Body of pancreas (tissue), 4 donors: ENCODE measurements at regions not wholly inside any gene's neighbourhood (a gene's known extent, or its start where the extent isn't known, plus 50 kb on each side); places are given as distances from the start of the nearest gene placed in this dataset.

Source experiments
- ATAC-seq: fragments of 150-250 bp; one replicate; pipeline ENCODE4 v1.9.1; 2016
- DNase-seq, 4 donors: peaks; one replicate each; pipeline ENCODE4 v3.0.0-alpha.2; 2019
- H3K27ac ChIP-seq, 4 donors: fragments of 200-600 bp; sonication (generic); 1 replicate in 3 of 4; 2 replicates in 1 of 4; pipeline versions ENCODE4 v1.5.1 to v1.6.1; 2016 to 2019; ENCODE audit warnings: mild to moderate bottlenecking in 1 of 4, mixed read lengths in 1 of 4, moderate library complexity in 1 of 4
- H3K27me3 ChIP-seq, 2 donors: fragments of 200-600 bp; sonication (generic); one replicate each; pipeline ENCODE4 v1.6.0; 2016; ENCODE audit warnings: mild to moderate bottlenecking in 1 of 2
- H3K36me3 ChIP-seq, 2 donors: fragments of 200-600 bp; sonication (generic); replicated peaks in 1 of 2; 2 replicates each; pipeline ENCODE4 v1.5.1; 2016; ENCODE audit warnings: low read depth in 2 of 2; ENCODE audit not compliant: insufficient read depth in 1 of 2
- H3K4me1 ChIP-seq: fragments of 200-600 bp; sonication (generic); one replicate; pipeline ENCODE4 v1.6.0; 2016
- H3K4me3 ChIP-seq, 2 donors: fragments of 200-600 bp; sonication (generic); 1 replicate in 1 of 2; 2 replicates in 1 of 2; pipeline ENCODE4 v1.5.1; 2016 to 2019
- H3K9me3 ChIP-seq, 3 donors: fragments of 200-600 bp; sonication (generic); 1 replicate in 2 of 3; 2 replicates in 1 of 3; pipeline ENCODE4 v1.5.1; 2016
- CTCF ChIP-seq, 7 experiments: fragments of 450-650 bp in 4 of 7; fragments of 200-600 bp in 3 of 7; sonication (generic) in 3 of 7; IDR thresholded peaks; one replicate each; pipeline ENCODE4 v1.5.1; 2016 to 2019; ENCODE audit warnings: antibody characterized with exemption in 7 of 7
- POLR2A ChIP-seq, 3 donors: fragments of 450-650 bp; IDR thresholded peaks; one replicate each; pipeline ENCODE4 v1.6.1; 2016; ENCODE audit warnings: antibody characterized with exemption in 3 of 3, mild to moderate bottlenecking in 2 of 3
- WGBS, 2 donors: methylation state at CpG; one replicate each; pipeline ENCODE4 v1.1.5; 2017; 5-methylcytosine and 5-hydroxymethylcytosine counted together
- intact Hi-C: fragments of 100-400 bp; cut with DNase I; formaldehyde crosslinking; loops from one replicate; pipeline ENCODE4 v1.15.1; 2023

- Histone ChIP-seq H3K27ac (no peak overlapping the region), H3K4me1 (peaks cover 3% of the 10 kb centered on the region), H3K27me3 (no peaks in the 10 kb centered on the region), H3K9me3 (no peaks in the 10 kb centered on the region), H3K4me3 (no peak overlapping the region), H3K36me3 (no peaks in the 10 kb centered on the region)
- DNase-seq (no peak), ATAC-seq (no peak)
- intact Hi-C loops = no loop called here
- no peak for TF ChIP-seq POLR2A (IDR thresholded peaks at IDR 0.05)
- 85 to 87% methylated on average over 5 of the region's 5 CpGs for WGBS, 2 donors
These were observed 133.0 kb downstream of the URB2 start for GRCh38 chr1:229759037-229759435.

GRCh38 chr1:229759586-229759985, 133.5 kb downstream of the URB2 start:
- DNase-seq = no peak
- Histone ChIP-seq H3K4me1 (no peaks in the 10 kb centered on the region), H3K4me3 (no peak overlapping the region), H3K36me3 (no peaks in the 10 kb centered on the region), H3K27ac (no peak overlapping the region), H3K27me3 (no peaks in the 10 kb centered on the region), H3K9me3 (no peaks in the 10 kb centered on the region)
- intact Hi-C loops = no loop called here
- no peak for ATAC-seq
- TF ChIP-seq POLR2A (IDR thresholded peaks at IDR 0.05) = no peak
- TF ChIP-seq CTCF (IDR thresholded peaks at IDR 0.05) = no peak
- 69 to 74% methylated on average over 2 of the region's 2 CpGs for WGBS, 2 donors

GRCh38 chr1:229760478-229760996, 134.5 kb downstream of the URB2 start:
- Histone ChIP-seq H3K4me1 (no peaks in the 10 kb centered on the region), H3K27ac (no peak overlapping the region), H3K4me3 (no peak overlapping the region), H3K27me3 (peaks cover 0 to 2% of the 10 kb centered on the region in 2 donors), H3K36me3 (no peaks in the 10 kb centered on the region), H3K9me3 (no peaks in the 10 kb centered on the region)
- intact Hi-C loops = no loop called here
- ATAC-seq (no peak), DNase-seq (no peak)
- TF ChIP-seq POLR2A (IDR thresholded peaks at IDR 0.05) (no peak), CTCF (IDR thresholded peaks at IDR 0.05) (no peak)
- WGBS, 2 donors = 92 to 93% methylated on average over 7 of the region's 7 CpGs

- Histone ChIP-seq H3K27me3 (peaks cover 0 to 2% of the 10 kb centered on the region in 2 donors), H3K4me3 (no peak overlapping the region), H3K36me3 (no peaks in the 10 kb centered on the region), H3K4me1 (no peaks in the 10 kb centered on the region), H3K27ac (no peak overlapping the region), H3K9me3 (no peaks in the 10 kb centered on the region)
- 58 to 59% methylated on average over 5 of the region's 5 CpGs for WGBS, 2 donors
- TF ChIP-seq CTCF (IDR thresholded peaks at IDR 0.05) (no peak), POLR2A (IDR thresholded peaks at IDR 0.05) (no peak)
- intact Hi-C loops = no loop called here
- ATAC-seq = no peak
- no peak for DNase-seq
These were observed 136.8 kb downstream of the URB2 start for GRCh38 chr1:229762891-229763290.

GRCh38 chr1:229768232-229768631, 142.2 kb downstream of the URB2 start:
- ATAC-seq = no peak

More at GRCh38 chr1:229768232-229768631, 142.2 kb downstream of the URB2 start:
- TF ChIP-seq POLR2A (IDR thresholded peaks at IDR 0.05) (no peak), CTCF (IDR thresholded peaks at IDR 0.05) (no peak)
- H3K4me1 ChIP-seq = no peaks in the 10 kb centered on the region
- intact Hi-C loops = no loop called here
- H3K9me3 ChIP-seq = no peaks in the 10 kb centered on the region
- H3K27ac ChIP-seq = no peak overlapping the region
- WGBS, 2 donors = 30 to 38% methylated on average over 5 of the region's 5 CpGs
- DNase-seq = no peak
- H3K4me3 ChIP-seq = no peak overlapping the region
- H3K36me3 ChIP-seq = no peaks in the 10 kb centered on the region
- H3K27me3 ChIP-seq = peaks cover 0 to 2% of the 10 kb centered on the region in 2 donors
